Naive thymus-derived CD4-positive, alpha-beta T cell (primary cell): ENCODE measurements at regions not wholly inside any gene's neighbourhood (a gene's known extent, or its start where the extent isn't known, plus 50 kb on each side); places are given as distances from the start of the nearest gene placed in this dataset.

Experiments used
- ATAC-seq: fragments of 150-1000 bp; cut with Tn5 transposase; 2 replicates; pipeline ENCODE4 v1.10.0; 2021; ENCODE audit warnings: mild to moderate bottlenecking, moderate library complexity
- CTCF ChIA-PET: fragments of 350-600 bp; sonication (Branson Sonifier 250); formaldehyde crosslinking; loops from one replicate; lab custom pipeline; 2021; ENCODE audit warnings: antibody characterized with exemption; lab: Charles Lee
- POLR2A ChIA-PET: fragments of 350-600 bp; sonication (Branson Sonifier 250); formaldehyde crosslinking; loops from one replicate; lab custom pipeline; 2021; ENCODE audit warnings: antibody characterized with exemption, inconsistent platforms; lab: Charles Lee
- DNase-seq, 9 donors: peaks; one replicate each; pipeline versions ENCODE4 v3.0.0 to v3.0.0-alpha.2; 2020 to 2022; ENCODE audit warnings: mixed read lengths in 1 of 9
- H3K27ac ChIP-seq: one replicate; pipeline ENCODE4 v1.7.0; 2013; ENCODE audit warnings: mild to moderate bottlenecking, low read depth, low read length, moderate library complexity
- H3K27me3 ChIP-seq, 2 donors: one replicate each; pipeline ENCODE4 v1.7.0; 2013; ENCODE audit warnings: low read length in 2 of 2, mild to moderate bottlenecking in 2 of 2, moderate library complexity in 2 of 2; ENCODE audit not compliant: control insufficient read depth in 2 of 2, insufficient read depth in 2 of 2
- H3K36me3 ChIP-seq, 3 experiments: 1 replicate in 2 of 3; 2 replicates in 1 of 3; pipeline ENCODE4 v1.7.0; 2013; ENCODE audit warnings: low read length in 3 of 3, mild to moderate bottlenecking in 3 of 3, moderate library complexity in 1 of 3; ENCODE audit not compliant: insufficient read depth in 3 of 3, control insufficient read depth in 2 of 3
- H3K4me1 ChIP-seq, 2 donors: one replicate each; pipeline ENCODE4 v1.7.0; 2013; ENCODE audit warnings: low read length in 2 of 2, mild to moderate bottlenecking in 2 of 2, moderate library complexity in 1 of 2; ENCODE audit not compliant: control insufficient read depth in 2 of 2, insufficient read depth in 2 of 2
- H3K4me3 ChIP-seq: 2 replicates; pipeline ENCODE4 v1.7.0; 2013; ENCODE audit warnings: mild to moderate bottlenecking, low read length
- H3K9me3 ChIP-seq, 3 experiments: 1 replicate in 2 of 3; 2 replicates in 1 of 3; pipeline ENCODE4 v1.7.0; 2013; ENCODE audit warnings: low read length in 3 of 3; ENCODE audit not compliant: control insufficient read depth in 2 of 3
- H3K27ac Mint-ChIP-seq, 9 donors: one replicate each; pipeline ENCODE4 v1.8.0; 2020 to 2022; ENCODE audit warnings: mixed read lengths in 9 of 9, mild to moderate bottlenecking in 8 of 9, moderate library complexity in 5 of 9, inconsistent platforms in 2 of 9
- H3K27me3 Mint-ChIP-seq, 5 donors: one replicate each; pipeline ENCODE4 v1.8.0; 2021 to 2022; ENCODE audit warnings: mixed read lengths in 5 of 5, mild to moderate bottlenecking in 1 of 5
- H3K36me3 Mint-ChIP-seq, 5 donors: one replicate each; pipeline ENCODE4 v1.8.0; 2020 to 2022; ENCODE audit warnings: mixed read lengths in 5 of 5, mild to moderate bottlenecking in 3 of 5, inconsistent platforms in 1 of 5
- H3K4me1 Mint-ChIP-seq, 7 donors: one replicate each; pipeline ENCODE4 v1.8.0; 2020 to 2022; ENCODE audit warnings: mixed read lengths in 7 of 7, mild to moderate bottlenecking in 3 of 7, inconsistent platforms in 1 of 7
- H3K4me3 Mint-ChIP-seq, 10 donors: one replicate each; pipeline ENCODE4 v1.8.0; 2020 to 2022; ENCODE audit warnings: mild to moderate bottlenecking in 10 of 10, mixed read lengths in 10 of 10, moderate library complexity in 6 of 10, inconsistent platforms in 2 of 10
- H3K9me3 Mint-ChIP-seq, 11 donors: one replicate each; pipeline ENCODE4 v1.8.0; 2020 to 2022; ENCODE audit warnings: mixed read lengths in 11 of 11, mild to moderate bottlenecking in 4 of 11, inconsistent platforms in 1 of 11, moderate library complexity in 1 of 11
- intact Hi-C, 2 donors: fragments of 100-400 bp; cut with micrococcal nuclease; formaldehyde crosslinking; loops; one replicate each; pipeline ENCODE4 v1.15.1; 2023

DNA sequence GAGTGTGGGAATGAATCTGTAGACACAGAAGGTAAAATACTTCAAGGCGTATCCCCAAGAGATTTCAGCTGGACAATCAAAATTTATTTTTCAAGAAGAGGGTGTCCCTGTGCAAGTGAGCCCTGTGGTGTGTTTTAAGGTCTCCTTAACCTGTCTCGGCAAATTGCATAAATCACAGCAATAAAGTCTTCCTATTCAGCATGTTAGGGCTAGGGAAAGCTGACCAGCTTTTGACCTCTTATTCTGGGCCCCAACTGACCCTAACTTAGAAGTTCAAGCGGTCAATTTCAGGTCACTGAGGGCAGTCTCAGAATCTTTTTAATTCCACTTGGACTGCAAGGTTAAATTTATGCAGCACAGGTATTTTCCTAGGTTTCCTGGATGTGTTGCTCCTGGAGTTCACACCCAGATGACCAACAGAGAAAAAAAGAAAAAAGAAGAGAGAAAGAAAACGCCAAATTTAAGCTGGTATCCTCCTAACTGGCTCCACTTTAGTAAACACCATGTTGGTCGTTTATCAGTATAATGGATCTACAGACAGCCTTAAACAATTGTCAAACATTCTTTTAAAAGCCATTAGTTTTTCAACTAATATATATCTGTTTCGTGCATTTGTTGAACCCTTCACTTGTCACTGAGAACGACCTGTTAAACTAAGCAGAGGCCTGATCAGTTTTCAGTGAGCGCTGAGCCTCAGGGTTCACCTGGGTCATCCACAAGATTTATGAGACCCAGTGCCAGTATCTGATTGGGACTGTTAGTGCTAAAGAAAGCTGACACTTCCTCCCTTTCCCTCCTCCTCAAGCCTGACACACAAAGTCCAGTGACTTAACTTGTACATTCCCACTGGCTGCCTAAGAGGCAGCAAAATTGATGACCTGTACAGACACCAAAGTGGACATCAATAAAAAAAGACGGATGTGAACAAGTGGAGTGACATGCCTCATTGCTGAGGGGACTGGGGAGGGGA, 546.1 kb downstream of the NR2F1-AS1 start:
- no peak overlapping the region for H3K27ac ChIP-seq
- intact Hi-C loops: no loop called here
- ATAC-seq (no peak), DNase-seq (no peak)
- Mint-ChIP-seq H3K9me3 (peaks cover 0 to 8% (median 0%) of the 10 kb centered on the region in 11 donors), H3K36me3 (no peaks in the 10 kb centered on the region), H3K4me1 (no peaks in the 10 kb centered on the region), H3K27ac (no peak overlapping the region), H3K4me3 (no peak overlapping the region), H3K27me3 (no peaks in the 10 kb centered on the region)
- H3K4me3 ChIP-seq: no peak overlapping the region
- no peaks in the 10 kb centered on the region for H3K4me1 ChIP-seq
- ChIA-PET CTCF (no interaction called here), POLR2A (no interaction called here)
- H3K27me3 ChIP-seq: no peaks in the 10 kb centered on the region
- H3K36me3 ChIP-seq: no peaks in the 10 kb centered on the region
- no peaks in the 10 kb centered on the region for H3K9me3 ChIP-seq

DNA sequence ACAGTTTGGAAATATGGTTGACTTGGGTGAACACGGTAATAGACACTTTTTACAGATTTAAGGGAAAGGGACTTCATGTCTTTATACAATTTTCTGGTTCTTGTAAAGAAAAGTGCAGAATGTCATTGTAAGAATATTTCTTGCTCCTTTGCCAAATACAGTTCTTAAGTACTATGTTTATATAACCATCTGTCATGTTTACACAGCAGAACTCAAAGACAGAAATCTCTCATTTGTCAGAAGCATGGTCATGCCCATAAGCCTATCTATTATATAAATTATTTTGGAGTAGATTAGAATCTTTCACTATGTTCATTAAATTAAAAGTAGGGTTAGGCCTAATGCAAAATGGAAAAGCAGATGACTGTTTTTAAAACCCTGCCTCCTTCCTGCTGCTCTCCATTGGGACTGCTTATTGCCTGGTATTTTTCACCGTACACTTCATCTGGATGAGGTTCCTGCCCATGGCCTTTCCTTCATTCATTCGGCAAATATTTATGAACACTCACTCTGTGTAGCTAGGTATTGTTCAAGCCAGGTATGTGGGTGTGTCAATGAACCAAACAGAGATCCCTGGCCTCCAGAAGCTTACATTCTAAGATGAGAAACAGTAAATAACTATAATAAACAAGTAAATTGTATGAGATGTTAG, 558.1 kb downstream of the NR2F1-AS1 start:
- no peaks in the 10 kb centered on the region for H3K27me3 ChIP-seq
- POLR2A ChIA-PET: no interaction called here
- no peaks in the 10 kb centered on the region for H3K36me3 Mint-ChIP-seq
- H3K9me3 Mint-ChIP-seq: peaks cover 0 to 14% (median 2%) of the 10 kb centered on the region in 11 donors
- CTCF ChIA-PET: no interaction called here
- H3K4me3 Mint-ChIP-seq: no peak overlapping the region
- no peak overlapping the region for H3K27ac Mint-ChIP-seq
- H3K36me3 ChIP-seq: no peaks in the 10 kb centered on the region
- H3K4me3 ChIP-seq: no peak overlapping the region
- DNase-seq (no peak), ATAC-seq (no peak)
- intact Hi-C loops: no loop called here
- no peak overlapping the region for H3K27ac ChIP-seq
- no peaks in the 10 kb centered on the region for H3K9me3 ChIP-seq
- no peaks in the 10 kb centered on the region for H3K4me1 ChIP-seq
- H3K27me3 Mint-ChIP-seq: peaks cover 0 to 4% (median 0%) of the 10 kb centered on the region in 5 donors
- no peaks in the 10 kb centered on the region for H3K4me1 Mint-ChIP-seq

DNA sequence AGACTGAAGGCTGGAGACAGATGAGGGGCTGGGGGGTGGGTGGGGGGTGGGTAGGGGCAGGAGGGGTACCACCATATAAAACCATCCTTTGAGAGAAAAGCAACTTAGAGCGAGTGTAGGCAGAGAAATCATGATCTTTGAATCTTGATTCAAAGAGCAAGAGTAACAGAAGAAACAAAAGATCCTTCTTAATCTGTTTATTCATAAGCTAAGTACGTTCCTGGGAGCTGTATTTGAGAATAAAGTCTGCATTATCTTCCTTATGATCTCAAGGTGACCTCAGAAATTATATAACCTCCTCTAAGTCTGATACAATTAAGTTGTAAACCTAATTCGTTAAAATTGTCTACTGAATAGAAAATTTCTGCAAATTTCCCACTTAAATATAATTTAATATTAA, 558.8 kb downstream of the NR2F1-AS1 start:
- H3K9me3 Mint-ChIP-seq: peaks cover 0 to 14% (median 2%) of the 10 kb centered on the region in 11 donors
- no peaks in the 10 kb centered on the region for H3K36me3 Mint-ChIP-seq
- H3K4me3 Mint-ChIP-seq: no peak overlapping the region
- Histone ChIP-seq H3K27ac (no peak overlapping the region), H3K4me1 (no peaks in the 10 kb centered on the region), H3K4me3 (no peak overlapping the region), H3K36me3 (no peaks in the 10 kb centered on the region), H3K27me3 (no peaks in the 10 kb centered on the region), H3K9me3 (no peaks in the 10 kb centered on the region)
- no peak overlapping the region for H3K27ac Mint-ChIP-seq
- no peak for DNase-seq
- H3K27me3 Mint-ChIP-seq: peaks cover 0 to 4% (median 0%) of the 10 kb centered on the region in 5 donors
- no peaks in the 10 kb centered on the region for H3K4me1 Mint-ChIP-seq
- intact Hi-C loops: no loop called here
- POLR2A ChIA-PET: no interaction called here
- ATAC-seq: no peak
- CTCF ChIA-PET: no interaction called here

DNA sequence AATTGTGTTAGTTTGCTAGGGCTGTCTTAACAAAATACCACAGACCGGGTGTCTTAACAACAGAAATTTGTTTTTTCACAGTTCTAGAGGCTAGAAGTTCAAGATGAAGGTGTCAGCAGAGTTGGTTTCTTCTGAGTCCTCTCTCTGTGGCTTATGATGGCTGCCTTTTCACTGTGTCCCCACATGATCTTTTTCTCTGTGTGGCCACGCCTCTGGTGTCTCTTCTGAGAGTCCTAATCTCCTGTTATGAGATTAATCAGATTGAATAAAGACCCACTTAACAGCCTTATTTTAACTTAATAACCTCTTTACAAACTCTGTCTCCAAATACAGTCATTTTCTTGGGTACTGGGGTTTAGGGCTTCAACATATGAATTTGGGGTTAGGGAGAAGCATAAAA, 561.1 kb downstream of the NR2F1-AS1 start:
- intact Hi-C loops: no loop called here
- no peaks in the 10 kb centered on the region for H3K4me1 Mint-ChIP-seq
- peaks cover 0 to 8% (median 2%) of the 10 kb centered on the region in 11 donors for H3K9me3 Mint-ChIP-seq
- no peaks in the 10 kb centered on the region for H3K27me3 ChIP-seq
- no peak overlapping the region for H3K27ac ChIP-seq
- POLR2A ChIA-PET: no interaction called here
- no peak overlapping the region for H3K4me3 ChIP-seq
- no peaks in the 10 kb centered on the region for H3K36me3 Mint-ChIP-seq
- peaks cover 0 to 4% (median 0%) of the 10 kb centered on the region in 5 donors for H3K27me3 Mint-ChIP-seq
- H3K9me3 ChIP-seq: no peaks in the 10 kb centered on the region
- CTCF ChIA-PET: no interaction called here
- H3K27ac Mint-ChIP-seq: no peak overlapping the region
- DNase-seq: no peak
- ATAC-seq: no peak
- no peaks in the 10 kb centered on the region for H3K4me1 ChIP-seq
- H3K4me3 Mint-ChIP-seq: no peak overlapping the region
- H3K36me3 ChIP-seq: no peaks in the 10 kb centered on the region

DNA sequence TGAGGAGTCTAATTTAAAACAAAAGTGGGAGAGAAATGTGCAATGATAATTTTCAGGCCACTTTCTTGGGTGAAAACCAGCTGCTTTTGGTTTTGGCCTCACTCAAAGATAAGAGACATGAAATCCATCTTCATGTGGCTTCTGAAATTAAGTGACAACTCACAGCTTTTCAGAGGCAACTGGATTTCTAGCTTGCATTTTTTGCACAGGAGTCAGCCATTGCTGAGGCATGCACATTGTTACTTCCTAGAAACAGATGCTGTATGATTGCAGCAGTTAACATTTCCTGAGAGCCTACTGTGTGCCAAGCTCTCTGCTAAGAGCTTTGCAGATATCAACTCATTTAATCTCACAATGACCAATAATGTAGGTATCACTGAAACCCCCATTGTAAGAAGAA, 562.6 kb downstream of the NR2F1-AS1 start:
- H3K27ac Mint-ChIP-seq: no peak overlapping the region
- ChIA-PET POLR2A (no interaction called here), CTCF (no interaction called here)
- H3K36me3 Mint-ChIP-seq: no peaks in the 10 kb centered on the region
- ATAC-seq (no peak), DNase-seq (no peak)
- H3K4me1 Mint-ChIP-seq: no peaks in the 10 kb centered on the region
- H3K9me3 ChIP-seq: no peaks in the 10 kb centered on the region
- H3K4me3 ChIP-seq: no peak overlapping the region
- no peak overlapping the region for H3K27ac ChIP-seq
- H3K4me1 ChIP-seq: no peaks in the 10 kb centered on the region
- no peak overlapping the region for H3K4me3 Mint-ChIP-seq
- H3K27me3 Mint-ChIP-seq: no peaks in the 10 kb centered on the region
- no peaks in the 10 kb centered on the region for H3K27me3 ChIP-seq
- peaks cover 0 to 2% (median 0%) of the 10 kb centered on the region in 11 donors for H3K9me3 Mint-ChIP-seq
- intact Hi-C loops: no loop called here
- no peaks in the 10 kb centered on the region for H3K36me3 ChIP-seq

DNA sequence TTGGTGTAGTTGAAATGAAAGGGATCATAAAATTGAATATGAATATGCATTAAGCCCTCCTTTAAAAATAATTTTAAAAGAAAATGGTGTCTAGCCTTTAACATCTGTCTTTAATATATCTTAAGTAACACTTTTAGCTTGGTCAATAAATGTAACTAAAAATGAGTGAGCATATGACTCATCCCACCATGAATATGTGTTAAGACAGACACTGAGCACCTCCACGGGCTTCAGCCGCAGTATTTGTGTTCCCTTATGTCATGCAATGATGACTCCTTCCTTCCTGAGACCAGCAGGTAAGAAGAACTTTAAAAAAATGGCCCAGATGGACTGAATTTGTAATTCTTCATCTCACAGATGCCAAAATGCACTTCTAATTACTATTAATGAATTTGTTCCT, 563.2 kb downstream of the NR2F1-AS1 start:
- ATAC-seq (no peak), DNase-seq (no peak)
- no peaks in the 10 kb centered on the region for H3K9me3 ChIP-seq
- H3K36me3 ChIP-seq: no peaks in the 10 kb centered on the region
- Mint-ChIP-seq H3K4me3 (no peak overlapping the region), H3K27me3 (no peaks in the 10 kb centered on the region), H3K27ac (no peak overlapping the region), H3K9me3 (peaks cover 0 to 2% (median 0%) of the 10 kb centered on the region in 11 donors), H3K4me1 (no peaks in the 10 kb centered on the region), H3K36me3 (no peaks in the 10 kb centered on the region)
- no peaks in the 10 kb centered on the region for H3K27me3 ChIP-seq
- CTCF ChIA-PET: no interaction called here
- no peak overlapping the region for H3K4me3 ChIP-seq
- POLR2A ChIA-PET: no interaction called here
- H3K27ac ChIP-seq: no peak overlapping the region
- no peaks in the 10 kb centered on the region for H3K4me1 ChIP-seq
- intact Hi-C loops: no loop called here
